A549 (cell line): ENCODE measurements at regions not wholly inside any gene's neighbourhood (a gene's known extent, or its start where the extent isn't known, plus 50 kb on each side); places are given as distances from the start of the nearest gene placed in this dataset.

ENCODE experiments used
- ATAC-seq, 2 experiments: fragments of 200-7000 bp in 1 of 2; fragments of >200 bp in 1 of 2; cut with Nextera tagmentation in 1 of 2; cut with Tn5 transposase in 1 of 2; 3 replicates each; pipeline versions ENCODE4 v1.8.0 to v1.9.1; 2018 to 2020; ENCODE audit warnings: mild to moderate bottlenecking in 1 of 2, moderate library complexity in 1 of 2
- CTCF ChIA-PET: fragments of 300-600 bp; sonication (Branson Sonifier 250); formaldehyde crosslinking; extraction: SDS; loops from one replicate; lab custom pipeline; 2021; ENCODE audit warnings: antibody characterized with exemption, inconsistent platforms; lab: Yijun Ruan, JAX
- POLR2A ChIA-PET: fragments of 350-600 bp; formaldehyde crosslinking; extraction: SDS; loops from one replicate; lab custom pipeline; 2021; ENCODE audit warnings: antibody characterized with exemption, inconsistent platforms; lab: Yijun Ruan, JAX
- DNase-seq, 2 experiments: peaks; one replicate each; pipeline versions ENCODE4 v3.0.0 to v3.0.0-alpha.2; 2011 to 2016; ENCODE audit warnings: low read depth in 1 of 2, low spot score in 1 of 2
- FAIRE-seq: peaks from 2 replicates; lab custom pipeline; 2011; peaks lifted over from hg19 to GRCh38; lab: Jason Lieb, UNC
- H3K27ac ChIP-seq, 2 experiments: fragments of >200 bp; sonication (Bioruptor Twin); formaldehyde crosslinking; 3 replicates each; pipeline ENCODE4 v1.5.1; 2016 to 2017
- H3K4me1 ChIP-seq: fragments of >200 bp; sonication (Bioruptor Twin); formaldehyde crosslinking; 3 replicates; pipeline ENCODE4 v1.6.1; 2016
- H3K4me2 ChIP-seq: fragments of >200 bp; sonication (Bioruptor Twin); formaldehyde crosslinking; 3 replicates; pipeline ENCODE4 v1.6.1; 2016
- H3K4me3 ChIP-seq: fragments of >200 bp; sonication (Bioruptor Twin); formaldehyde crosslinking; 3 replicates; pipeline ENCODE4 v1.5.1; 2016
- H3K9me3 ChIP-seq: fragments of >200 bp; sonication (Bioruptor Twin); formaldehyde crosslinking; 3 replicates; pipeline ENCODE4 v1.6.1; 2016
- CHD2 ChIP-seq: fragments of 150-350 bp; IDR thresholded peaks from 2 replicates; pipeline ENCODE4 v1.6.1; 2014; ENCODE audit warnings: low read length; ENCODE audit not compliant: partially characterized antibody
- CHD4 ChIP-seq: fragments of 200-600 bp; sonication (generic); IDR thresholded peaks from 2 replicates; pipeline ENCODE4 v1.6.1; 2016; ENCODE audit warnings: antibody characterized with exemption, mild to moderate bottlenecking, borderline replicate concordance
- EP300 ChIP-seq, 2 experiments: fragments of >200 bp; sonication (Bioruptor Twin); formaldehyde crosslinking; IDR thresholded peaks; 2 replicates in 1 of 2; 3 replicates in 1 of 2; pipeline ENCODE4 v1.6.1; 2016 to 2017
- FOSB ChIP-seq: fragments of 250-450 bp; sonication (Bioruptor Pico); IDR thresholded peaks from 2 replicates; pipeline ENCODE4 v1.5.0; 2020; ENCODE audit warnings: mild to moderate bottlenecking, moderate library complexity
- GATA3 ChIP-seq: IDR thresholded peaks from 2 replicates; pipeline ENCODE4 v1.6.1; 2012; ENCODE audit warnings: borderline replicate concordance
- HDAC2 ChIP-seq: fragments of 200-600 bp; sonication (generic); IDR thresholded peaks from 2 replicates; pipeline ENCODE4 v1.6.1; 2016
- HEYL ChIP-seq: fragments of 250-450 bp; sonication (Bioruptor Pico); IDR thresholded peaks from 2 replicates; pipeline ENCODE4 v1.8.0; 2021; ENCODE audit warnings: mild to moderate bottlenecking, moderate library complexity
- HOXA7 ChIP-seq: fragments of 250-450 bp; sonication (Bioruptor Pico); IDR thresholded peaks from 2 replicates; pipeline ENCODE4 v1.5.0; 2020; ENCODE audit warnings: mild to moderate bottlenecking, moderate library complexity
- HOXB13 ChIP-seq: fragments of 250-450 bp; sonication (Bioruptor Pico); IDR thresholded peaks from 2 replicates; pipeline ENCODE4 v1.5.0; 2020; ENCODE audit warnings: low read depth, mild to moderate bottlenecking, moderate library complexity
- MAFK ChIP-seq: fragments of 450-650 bp; IDR thresholded peaks from 2 replicates; pipeline ENCODE4 v1.6.1; 2014; ENCODE audit not compliant: partially characterized antibody
- MAZ ChIP-seq: fragments of 150-350 bp; IDR thresholded peaks from 2 replicates; pipeline ENCODE4 v1.6.1; 2014; ENCODE audit warnings: antibody characterized with exemption, low read depth, low read length, borderline replicate concordance
- MYC ChIP-seq: IDR thresholded peaks from 2 replicates; pipeline ENCODE4 v1.6.1; 2012; ENCODE audit warnings: mild to moderate bottlenecking, inconsistent platforms, low read length, improper control_type of control experiment, borderline replicate concordance
- NR3C1 ChIP-seq: fragments of >200 bp; sonication (Bioruptor Twin); formaldehyde crosslinking; IDR thresholded peaks from 3 replicates; pipeline ENCODE4 v1.6.1; 2017
- RARB ChIP-seq: fragments of 250-450 bp; sonication (Bioruptor Pico); IDR thresholded peaks from 2 replicates; pipeline ENCODE4 v1.8.0; 2021; ENCODE audit warnings: mild to moderate bottlenecking, moderate library complexity
- SMC3 ChIP-seq: fragments of >200 bp; sonication (Bioruptor Twin); formaldehyde crosslinking; IDR thresholded peaks from 3 replicates; pipeline ENCODE4 v1.6.1; 2018; ENCODE audit warnings: inconsistent platforms
- SREBF2 ChIP-seq: fragments of 450-650 bp; IDR thresholded peaks from 2 replicates; pipeline ENCODE4 v1.6.1; 2014; ENCODE audit warnings: mild to moderate bottlenecking, moderate library complexity
- TFCP2L1 ChIP-seq: fragments of 250-450 bp; sonication (Bioruptor Pico); IDR thresholded peaks from 2 replicates; pipeline ENCODE4 v1.5.0; 2021; ENCODE audit warnings: mild to moderate bottlenecking
- TP53 ChIP-seq: fragments of 250-450 bp; sonication (Bioruptor Pico); IDR thresholded peaks from 2 replicates; pipeline ENCODE4 v1.5.0; 2021; ENCODE audit warnings: mild to moderate bottlenecking, moderate library complexity
- ZC3H11A ChIP-seq: fragments of 450-650 bp; IDR thresholded peaks from 2 replicates; pipeline ENCODE4 v1.6.1; 2014; ENCODE audit warnings: antibody characterized with exemption, mild to moderate bottlenecking
- ZFP36 ChIP-seq: fragments of 450-650 bp; IDR thresholded peaks from 2 replicates; pipeline ENCODE4 v1.6.1; 2014; ENCODE audit warnings: borderline replicate concordance; ENCODE audit not compliant: partially characterized antibody
- ZNF302 ChIP-seq: fragments of 250-450 bp; sonication (Bioruptor Pico); IDR thresholded peaks from 2 replicates; pipeline ENCODE4 v1.9.0; 2021; ENCODE audit warnings: inconsistent platforms, mild to moderate bottlenecking, moderate library complexity
- ZSCAN20 ChIP-seq: fragments of 250-450 bp; sonication (Bioruptor Pico); IDR thresholded peaks from 2 replicates; pipeline ENCODE4 v1.8.0; 2022; ENCODE audit warnings: mild to moderate bottlenecking, moderate library complexity
- WGBS: methylation state at CpG from one replicate; pipeline ENCODE4 v1.1.6; 2017; ENCODE audit errors: missing lambda C conversion rate; 5-methylcytosine and 5-hydroxymethylcytosine counted together
- TF ChIP-seq, protein P1 (sequence below): IDR thresholded peaks from 2 replicates; pipeline ENCODE4 v1.6.1; 2012
- TF ChIP-seq, protein P2 (sequence below): fragments of 250-450 bp; sonication (Bioruptor Pico); IDR thresholded peaks from 2 replicates; pipeline ENCODE4 v1.5.0; 2021; ENCODE audit warnings: mild to moderate bottlenecking, moderate library complexity, borderline replicate concordance

DNA sequence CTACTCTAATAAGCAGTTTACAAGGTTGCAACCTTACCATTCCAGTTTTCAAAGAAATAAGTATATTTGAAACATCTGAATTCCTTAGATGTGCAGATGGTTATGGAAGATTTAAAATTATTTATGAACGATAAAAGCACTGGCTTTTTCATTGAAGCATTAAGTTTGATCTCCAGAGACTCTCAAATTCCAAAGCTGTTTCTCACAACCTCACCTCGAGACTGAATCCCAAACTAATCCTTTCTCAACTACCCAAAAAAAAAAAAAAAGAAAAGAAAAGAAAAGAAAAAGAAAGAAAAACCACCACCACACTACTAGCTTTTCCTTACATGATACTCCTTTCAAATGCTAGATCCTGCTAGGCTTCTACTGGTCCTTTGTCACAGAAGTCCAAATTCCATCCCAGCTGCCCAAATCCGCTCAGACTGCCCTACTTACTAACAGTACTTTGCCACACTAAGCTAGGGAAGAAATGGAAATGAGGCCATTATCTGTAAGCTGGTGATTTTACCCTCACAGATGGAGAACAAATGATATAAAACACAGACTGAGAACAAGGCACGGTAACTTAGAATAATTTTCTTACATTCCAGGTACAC is 100.6 kb upstream of the CDK1 start:
- DNase-seq (no peak), FAIRE-seq (no peak), ATAC-seq (no peak)
- ChIA-PET POLR2A (interaction anchor here (0.7 kb wide), 1 partner anchor 81 kb away, joined by 4 read pairs; no protein-coding TSS in a partner anchor), CTCF (interaction anchor here (0.6 kb wide), 1 partner anchor 91 kb away, joined by 3 read pairs; no protein-coding TSS in a partner anchor)
- 44% methylated on average over 4 of the region's 4 CpGs for WGBS
- H3K27ac ChIP-seq = no peak overlapping the region
- H3K4me1 ChIP-seq = no peaks in the 10 kb centered on the region
- no peak for TF ChIP-seq TP53 (CRISPR knock-in tag)
- TF ChIP-seq HOXA7 (CRISPR knock-in tag) = no peak
- no peak overlapping the region for H3K4me3 ChIP-seq
- H3K9me3 ChIP-seq = no peaks in the 10 kb centered on the region; the same call in 2 of the 3 replicates
- H3K4me2 ChIP-seq = no peak overlapping the region

DNA sequence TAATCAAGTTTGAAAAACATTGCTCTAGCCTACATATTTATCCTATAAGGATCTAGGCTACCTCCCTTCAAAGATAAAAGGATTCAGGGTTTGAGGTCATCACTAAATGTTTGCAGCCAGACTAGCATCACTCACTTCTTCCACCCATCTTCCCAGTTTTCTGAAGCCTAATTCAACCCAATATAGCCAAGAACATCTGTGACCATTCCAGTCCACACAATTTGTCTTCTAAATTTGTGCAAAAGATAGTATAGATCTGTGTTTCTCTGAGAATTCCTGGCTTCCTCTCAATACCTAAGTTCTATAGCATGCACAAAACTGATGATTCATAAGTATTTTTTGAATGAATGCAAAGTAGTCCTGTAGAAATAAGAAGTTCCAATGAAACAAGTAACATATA is 103.0 kb upstream of the CDK1 start:
- CTCF ChIA-PET = no interaction called here
- POLR2A ChIA-PET = no interaction called here
- FAIRE-seq (no peak), DNase-seq (no peak), ATAC-seq (no peak)
- Histone ChIP-seq H3K9me3 (peaks cover 12% of the 10 kb centered on the region; the same call in 2 of the 3 replicates), H3K4me1 (no peaks in the 10 kb centered on the region), H3K4me3 (no peak overlapping the region), H3K4me2 (no peak overlapping the region), H3K27ac (no peak overlapping the region)
- TF ChIP-seq, protein P1, sequence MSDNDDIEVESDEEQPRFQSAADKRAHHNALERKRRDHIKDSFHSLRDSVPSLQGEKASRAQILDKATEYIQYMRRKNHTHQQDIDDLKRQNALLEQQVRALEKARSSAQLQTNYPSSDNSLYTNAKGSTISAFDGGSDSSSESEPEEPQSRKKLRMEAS = no peak
- TF ChIP-seq GATA3 = no peak
- TF ChIP-seq ZSCAN20 = no peak
- TF ChIP-seq EP300 (IDR thresholded peaks at IDR 0.05) = no peak
- TF ChIP-seq MAZ = no peak
- no peak for TF ChIP-seq HDAC2
- no peak for TF ChIP-seq HEYL
- TF ChIP-seq ZFP36 = no peak
- no peak for TF ChIP-seq FOSB (CRISPR knock-in tag)
- TF ChIP-seq ZC3H11A = no peak
- no peak for TF ChIP-seq HOXB13 (CRISPR knock-in tag)
- TF ChIP-seq TP53 (CRISPR knock-in tag) = no peak

DNA sequence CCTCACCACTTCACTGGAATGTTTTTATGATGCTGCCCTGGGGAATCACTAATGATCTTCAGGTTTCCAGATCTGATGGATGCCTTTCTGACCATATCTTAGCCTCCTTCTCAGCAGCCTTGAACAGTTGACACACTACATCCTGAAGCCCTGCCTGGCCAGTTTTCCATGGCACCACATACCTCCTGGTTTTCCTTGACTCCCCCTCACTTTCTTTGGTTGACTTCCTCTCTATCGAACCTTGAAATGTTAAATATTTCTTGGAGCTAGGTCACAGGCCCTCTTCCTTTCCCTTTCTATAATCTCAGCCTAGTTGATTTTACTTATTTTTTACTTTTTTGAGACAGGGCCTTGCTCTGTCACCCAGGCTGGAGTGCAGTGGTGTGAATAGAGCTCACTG is 108.8 kb upstream of the CDK1 start:
- Histone ChIP-seq H3K4me1 (peaks cover 5% of the 10 kb centered on the region; the same call in 1 of the 3 replicates), H3K27ac (no peak overlapping the region), H3K9me3 (peaks cover 12% of the 10 kb centered on the region; the same call in 2 of the 3 replicates), H3K4me3 (no peak overlapping the region), H3K4me2 (no peak overlapping the region)
- CTCF ChIA-PET = no interaction called here
- DNase-seq (no peak), ATAC-seq (no peak), FAIRE-seq (no peak)
- POLR2A ChIA-PET = no interaction called here
- no peak for TF ChIP-seq NR3C1
- TF ChIP-seq TFCP2L1 (CRISPR knock-in tag) = no peak
- TF ChIP-seq MAFK = no peak
- TF ChIP-seq CHD4 = no peak
- no peak for TF ChIP-seq SMC3
- TF ChIP-seq SREBF2 = no peak
- TF ChIP-seq, protein P2, sequence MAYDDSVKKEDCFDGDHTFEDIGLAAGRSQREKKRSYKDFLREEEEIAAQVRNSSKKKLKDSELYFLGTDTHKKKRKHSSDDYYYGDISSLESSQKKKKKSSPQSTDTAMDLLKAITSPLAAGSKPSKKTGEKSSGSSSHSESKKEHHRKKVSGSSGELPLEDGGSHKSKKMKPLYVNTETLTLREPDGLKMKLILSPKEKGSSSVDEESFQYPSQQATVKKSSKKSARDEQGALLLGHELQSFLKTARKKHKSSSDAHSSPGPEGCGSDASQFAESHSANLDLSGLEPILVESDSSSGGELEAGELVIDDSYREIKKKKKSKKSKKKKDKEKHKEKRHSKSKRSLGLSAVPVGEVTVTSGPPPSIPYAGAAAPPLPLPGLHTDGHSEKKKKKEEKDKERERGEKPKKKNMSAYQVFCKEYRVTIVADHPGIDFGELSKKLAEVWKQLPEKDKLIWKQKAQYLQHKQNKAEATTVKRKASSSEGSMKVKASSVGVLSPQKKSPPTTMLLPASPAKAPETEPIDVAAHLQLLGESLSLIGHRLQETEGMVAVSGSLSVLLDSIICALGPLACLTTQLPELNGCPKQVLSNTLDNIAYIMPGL (CRISPR knock-in tag) = no peak
- TF ChIP-seq ZSCAN20 = no peak
- TF ChIP-seq ZFP36 = no peak
- TF ChIP-seq MYC = no peak
- TF ChIP-seq RARB (CRISPR knock-in tag) = no peak
- TF ChIP-seq ZNF302 (CRISPR knock-in tag) = no peak
- TF ChIP-seq CHD2 = no peak
- no peak for TF ChIP-seq HOXB13 (CRISPR knock-in tag)
- 87% methylated on average over 1 of the region's 1 CpG for WGBS
